Brain microvascular endothelial cell (primary cell): ENCODE measurements at regions not wholly inside any gene's neighbourhood (a gene's known extent, or its start where the extent isn't known, plus 50 kb on each side); places are given as distances from the start of the nearest gene placed in this dataset.
"Not testable (repeated sequence)": the region's sequence is repeated elsewhere in the genome, so short reads cannot be mapped to it uniquely, and the experiment has no call there.

Experiments used
- DNase-seq: peaks from one replicate; pipeline ENCODE4 v3.0.0-alpha.2; 2020
- H3K27ac ChIP-seq: fragments of 250-450 bp; sonication (Bioruptor Pico); 2 replicates; pipeline ENCODE4 v1.5.1; 2020; ENCODE audit warnings: mild to moderate bottlenecking, moderate library complexity
- H3K27me3 ChIP-seq: fragments of 250-450 bp; sonication (Bioruptor Pico); replicated peaks from 2 replicates; pipeline ENCODE4 v1.5.1; 2020; ENCODE audit warnings: mild to moderate bottlenecking
- H3K36me3 ChIP-seq: fragments of 250-450 bp; sonication (Bioruptor Pico); replicated peaks from 2 replicates; pipeline ENCODE4 v1.5.1; 2020; ENCODE audit warnings: mild to moderate bottlenecking
- H3K4me3 ChIP-seq: 2 replicates; pipeline ENCODE4 v1.5.1; 2011; ENCODE audit warnings: low read depth, mild to moderate bottlenecking, control low read depth, low read length, moderate library complexity
- CTCF ChIP-seq: IDR thresholded peaks from 2 replicates; pipeline ENCODE4 v1.5.1; 2011; ENCODE audit warnings: low read depth, mild to moderate bottlenecking, moderate library complexity, low read length, control low read depth, inconsistent platforms; ENCODE audit errors: missing control alignments
- in situ Hi-C: cut with HindIII; loops from 2 replicates; pipeline ENCODE4 v1.10.0; 2017; ENCODE audit warnings: low sequenced_read_pairs, low pct_ligation_motif_present

- Histone ChIP-seq H3K36me3 (no peaks in the 10 kb centered on the region), H3K27me3 (no peaks in the 10 kb centered on the region), H3K27ac (peak overlapping the region; percentile 82), H3K4me3 (no peak overlapping the region)
- in situ Hi-C loops, result no loop called here
- TF ChIP-seq CTCF, result no peak
- peak; percentile 97 for DNase-seq
Observed at GRCh38 chr9:81032030-81032572, 657.2 kb downstream of the TLE1 start.

- H3K36me3 ChIP-seq, result no peaks in the 10 kb centered on the region
- no peak for TF ChIP-seq CTCF
- no peak overlapping the region for H3K4me3 ChIP-seq
- DNase-seq, result no peak
- H3K27ac ChIP-seq, result peak overlapping the region; percentile 82
- no peaks in the 10 kb centered on the region for H3K27me3 ChIP-seq
- in situ Hi-C loops, result no loop called here
Observed at GRCh38 chr9:81031422-81032029, 657.8 kb downstream of the TLE1 start.

- Histone ChIP-seq H3K27ac (no peak overlapping the region), H3K4me3 (no peak overlapping the region), H3K27me3 (no peaks in the 10 kb centered on the region), H3K36me3 (no peaks in the 10 kb centered on the region)
- DNase-seq, result no peak
- no peak for TF ChIP-seq CTCF
- in situ Hi-C loops, result no loop called here
Observed at GRCh38 chr9:81030027-81030426, 659.3 kb downstream of the TLE1 start.

- no peak for TF ChIP-seq CTCF
- Histone ChIP-seq H3K27me3 (no peaks in the 10 kb centered on the region), H3K27ac (peak overlapping the region; percentile 31), H3K4me3 (no peak overlapping the region), H3K36me3 (no peaks in the 10 kb centered on the region)
- DNase-seq, result peak; percentile 92
- in situ Hi-C loops, result no loop called here
Observed at GRCh38 chr9:81028504-81028903, 660.8 kb downstream of the TLE1 start.

- no peaks in the 10 kb centered on the region for H3K36me3 ChIP-seq
- no peak for TF ChIP-seq CTCF
- in situ Hi-C loops, result no loop called here
- no peak for DNase-seq
- no peak overlapping the region for H3K4me3 ChIP-seq
- no peaks in the 10 kb centered on the region for H3K27me3 ChIP-seq
- no peak overlapping the region for H3K27ac ChIP-seq
Observed at GRCh38 chr9:81022177-81022576, 667.2 kb downstream of the TLE1 start.

GRCh38 chr9:81014945-81015344 is 674.4 kb downstream of the TLE1 start:
- in situ Hi-C loops, H3K27ac ChIP-seq, H3K4me3 ChIP-seq, H3K36me3 ChIP-seq, DNase-seq, H3K27me3 ChIP-seq: not testable (repeated sequence)

- H3K4me3 ChIP-seq, in situ Hi-C loops, DNase-seq, H3K36me3 ChIP-seq, H3K27me3 ChIP-seq, H3K27ac ChIP-seq: not testable (repeated sequence)
Observed at GRCh38 chr9:81013191-81013590, 676.2 kb downstream of the TLE1 start.
